IMR-90 (cell line): ENCODE measurements at regions not wholly inside any gene's neighbourhood (a gene's known extent, or its start where the extent isn't known, plus 50 kb on each side); places are given as distances from the start of the nearest gene placed in this dataset.
A peak's percentile ranks its signal among the peaks of the same experiment; 100 is the strongest.

Source experiments
- ATAC-seq: fragments of 200-7000 bp; cut with Tn5 transposase; 2 replicates; pipeline ENCODE4 v1.9.1; 2020; ENCODE audit warnings: low read depth, mild to moderate bottlenecking, moderate library complexity
- BruUV-seq: library from RNA; stranded (reverse); fragments of 400-500 nt; replicated peaks from 2 replicates; lab custom pipeline; 2021; lab: Mats Ljungman, UMichigan
- CTCF ChIA-PET: fragments of 300-600 bp; formaldehyde crosslinking; extraction: SDS; loops from one replicate; lab custom pipeline; 2021; ENCODE audit warnings: antibody characterized with exemption; lab: Yijun Ruan, JAX
- POLR2A ChIA-PET: fragments of 300-600 bp; sonication (Branson Sonifier 250); formaldehyde crosslinking; loops from one replicate; lab custom pipeline; 2022; ENCODE audit warnings: antibody characterized with exemption; ENCODE audit not compliant: unreplicated experiment; lab: Charles Lee
- DNase-seq: peaks from one replicate; pipeline ENCODE4 v3.0.0; 2013
- H2AFZ ChIP-seq: replicated peaks from 2 replicates; pipeline ENCODE3; 2013; ENCODE audit warnings: low read length, mild to moderate bottlenecking; ENCODE audit not compliant: poor library complexity
- H2AK5ac ChIP-seq: 2 replicates; pipeline ENCODE4 v1.6.1; 2013; ENCODE audit warnings: low read depth, low read length, inconsistent platforms
- H2AK9ac ChIP-seq: replicated peaks from 2 replicates; pipeline ENCODE3; 2013; ENCODE audit warnings: mild to moderate bottlenecking, low read depth, low read length, moderate library complexity; ENCODE audit not compliant: poor library complexity
- H2BK120ac ChIP-seq: 2 replicates; pipeline ENCODE4 v1.6.1; 2013; ENCODE audit warnings: low read depth, low read length, inconsistent platforms
- H2BK15ac ChIP-seq: 3 replicates; pipeline ENCODE4 v1.6.1; 2013; ENCODE audit warnings: low read depth, low read length, inconsistent platforms
- H2BK20ac ChIP-seq: 2 replicates; pipeline ENCODE4 v1.6.1; 2013; ENCODE audit warnings: low read depth, mild to moderate bottlenecking, inconsistent platforms, low read length, moderate library complexity
- H2BK5ac ChIP-seq: 2 replicates; pipeline ENCODE4 v1.6.1; 2013; ENCODE audit warnings: mild to moderate bottlenecking, low read depth, low read length, inconsistent platforms; ENCODE audit not compliant: poor library complexity, severe bottlenecking
- H3K14ac ChIP-seq: replicated peaks from 2 replicates; pipeline ENCODE4 v1.6.1; 2013; ENCODE audit warnings: low read depth, low read length, inconsistent platforms
- H3K18ac ChIP-seq: 2 replicates; pipeline ENCODE4 v1.6.1; 2013; ENCODE audit warnings: low read depth, low read length, control low read depth
- H3K23ac ChIP-seq: 2 replicates; pipeline ENCODE4 v1.6.1; 2013; ENCODE audit warnings: low read depth, low read length, inconsistent platforms
- H3K27ac ChIP-seq: 2 replicates; pipeline ENCODE4 v1.5.1; 2013; ENCODE audit warnings: mild to moderate bottlenecking, control low read depth, low read length; ENCODE audit not compliant: insufficient read depth
- H3K27me3 ChIP-seq: 2 replicates; pipeline ENCODE4 v1.6.1; 2013; ENCODE audit warnings: low read length; ENCODE audit not compliant: control insufficient read depth, insufficient read depth
- H3K36me3 ChIP-seq: 2 replicates; pipeline ENCODE4 v1.6.1; 2013; ENCODE audit warnings: low read length, mixed read lengths; ENCODE audit not compliant: control insufficient read depth, insufficient read depth
- H3K4ac ChIP-seq: 2 replicates; pipeline ENCODE4 v1.6.1; 2013; ENCODE audit warnings: low read depth, low read length, inconsistent platforms
- H3K4me1 ChIP-seq: 2 replicates; pipeline ENCODE4 v1.6.1; 2013; ENCODE audit warnings: low read length, mixed read lengths; ENCODE audit not compliant: control insufficient read depth, insufficient read depth
- H3K4me2 ChIP-seq: 2 replicates; pipeline ENCODE4 v1.6.1; 2013; ENCODE audit warnings: low read depth, mild to moderate bottlenecking, control low read depth, low read length, moderate library complexity
- H3K4me3 ChIP-seq: 2 replicates; pipeline ENCODE4 v1.5.1; 2013; ENCODE audit warnings: low read depth, mild to moderate bottlenecking, control low read depth, low read length, moderate library complexity; ENCODE audit not compliant: insufficient read depth
- H3K56ac ChIP-seq: 2 replicates; pipeline ENCODE4 v1.6.1; 2013; ENCODE audit warnings: low read length, inconsistent platforms; ENCODE audit not compliant: insufficient read depth; ENCODE audit errors: extremely low read depth
- H3K79me1 ChIP-seq, 2 experiments: 2 replicates each; pipeline ENCODE4 v1.6.1; 2013; ENCODE audit warnings: low read length in 2 of 2, inconsistent platforms in 1 of 2, low read depth in 1 of 2
- H3K9ac ChIP-seq: 2 replicates; pipeline ENCODE4 v1.6.1; 2013; ENCODE audit warnings: low read depth, low read length, control low read depth
- H3K9me1 ChIP-seq: 2 replicates; pipeline ENCODE4 v1.6.1; 2013; ENCODE audit warnings: low read length, inconsistent platforms; ENCODE audit not compliant: insufficient read depth
- H3K9me3 ChIP-seq: 2 replicates; pipeline ENCODE4 v1.6.1; 2013; ENCODE audit warnings: low read length; ENCODE audit not compliant: control insufficient read depth, insufficient read depth
- H4K20me1 ChIP-seq: 2 replicates; pipeline ENCODE4 v1.6.1; 2013; ENCODE audit warnings: low read length, inconsistent platforms; ENCODE audit not compliant: insufficient read depth
- H4K5ac ChIP-seq: 2 replicates; pipeline ENCODE4 v1.6.1; 2013; ENCODE audit warnings: mild to moderate bottlenecking, low read depth, low read length, control low read depth
- H4K8ac ChIP-seq, 2 experiments: 2 replicates each; pipeline ENCODE4 v1.6.1; 2013; ENCODE audit warnings: low read depth in 2 of 2, low read length in 2 of 2, control low read depth in 1 of 2, inconsistent platforms in 1 of 2
- H4K91ac ChIP-seq: 2 replicates; pipeline ENCODE4 v1.6.1; 2013; ENCODE audit warnings: low read depth, low read length, inconsistent platforms; ENCODE audit not compliant: insufficient read depth
- BHLHE40 ChIP-seq: fragments of 150-350 bp; IDR thresholded peaks from 2 replicates; pipeline ENCODE4 v1.6.1; 2016; ENCODE audit warnings: mild to moderate bottlenecking, low read depth, low read length
- CEBPB ChIP-seq: IDR thresholded peaks from 2 replicates; pipeline ENCODE4 v1.6.1; 2012; ENCODE audit warnings: low read depth, low read length, improper control_type of control experiment
- CHD1 ChIP-seq: IDR thresholded peaks from 2 replicates; pipeline ENCODE4 v1.6.1; 2012; ENCODE audit warnings: low read depth, low read length, improper control_type of control experiment
- CTCF ChIP-seq: conservative IDR thresholded peaks from 2 replicates; pipeline ENCODE4 v1.5.1; 2012; ENCODE audit warnings: mild to moderate bottlenecking, low read depth, low read length, improper control_type of control experiment
- ELK1 ChIP-seq: fragments of 150-350 bp; IDR thresholded peaks from 2 replicates; pipeline ENCODE4 v1.6.1; 2016; ENCODE audit warnings: low read depth, mild to moderate bottlenecking, low read length, moderate library complexity, borderline replicate concordance
- FOS ChIP-seq: fragments of 150-350 bp; IDR thresholded peaks from 2 replicates; pipeline ENCODE4 v1.6.1; 2016; ENCODE audit warnings: low read depth, low read length
- MAFK ChIP-seq: IDR thresholded peaks from 2 replicates; pipeline ENCODE4 v1.6.1; 2012; ENCODE audit warnings: low read depth, low read length, improper control_type of control experiment
- MAZ ChIP-seq: IDR thresholded peaks from 2 replicates; pipeline ENCODE4 v1.6.1; 2012; ENCODE audit warnings: low read depth, mild to moderate bottlenecking, low read length, improper control_type of control experiment, moderate library complexity, borderline replicate concordance
- MXI1 ChIP-seq: IDR thresholded peaks from 2 replicates; pipeline ENCODE4 v1.6.1; 2012; ENCODE audit warnings: low read depth, mild to moderate bottlenecking, low read length, moderate library complexity, borderline replicate concordance
- NFE2L2 ChIP-seq: fragments of 150-350 bp; IDR thresholded peaks from 2 replicates; pipeline ENCODE4 v1.6.1; 2016; ENCODE audit warnings: low read depth, mild to moderate bottlenecking, low read length
- POLR2A ChIP-seq: IDR thresholded peaks from 2 replicates; pipeline ENCODE4 v1.6.1; 2012; ENCODE audit warnings: mild to moderate bottlenecking, low read depth, low read length
- RAD21 ChIP-seq: IDR thresholded peaks from 2 replicates; pipeline ENCODE4 v1.6.1; 2012; ENCODE audit warnings: low read length, improper control_type of control experiment
- RCOR1 ChIP-seq: IDR thresholded peaks from 2 replicates; pipeline ENCODE4 v1.6.1; 2012; ENCODE audit warnings: mild to moderate bottlenecking, low read length, improper control_type of control experiment; ENCODE audit not compliant: insufficient replicate concordance
- RFX5 ChIP-seq: IDR thresholded peaks from 2 replicates; pipeline ENCODE4 v1.8.0; 2012; ENCODE audit warnings: low read depth, mild to moderate bottlenecking, low read length, moderate library complexity
- SMC3 ChIP-seq: fragments of 150-350 bp; IDR thresholded peaks from 2 replicates; pipeline ENCODE4 v1.6.1; 2016; ENCODE audit warnings: low read depth, mild to moderate bottlenecking, antibody characterized with exemption, low read length, moderate library complexity
- USF2 ChIP-seq: fragments of 150-350 bp; IDR thresholded peaks from 2 replicates; pipeline ENCODE4 v1.6.1; 2017; ENCODE audit warnings: mild to moderate bottlenecking, antibody characterized with exemption, low read length, low read depth
- dilution Hi-C: fragments of 300-500 bp; cut with HindIII; formaldehyde crosslinking; loops from one replicate; pipeline ENCODE4 v1.14.3; 2018; ENCODE audit warnings: low sequenced_read_pairs; ENCODE audit not compliant: unreplicated experiment
- in situ Hi-C: fragments of 300-500 bp; cut with MboI; formaldehyde crosslinking; loops from 3 replicates; pipeline ENCODE4 v1.14.3; 2019; ENCODE audit warnings: low sequenced_read_pairs, inconsistent platforms, mixed read lengths
- intact Hi-C: fragments of 100-400 bp; cut with micrococcal nuclease; formaldehyde crosslinking; loops from 2 replicates; pipeline ENCODE4 v1.10.0; 2022

- H3K9me1 ChIP-seq = no peaks in the 10 kb centered on the region
- H3K9ac ChIP-seq = no peak overlapping the region
- no peak overlapping the region for H3K18ac ChIP-seq
- H3K4me2 ChIP-seq = no peak overlapping the region
- no peak overlapping the region for H4K5ac ChIP-seq
- intact Hi-C loops = no loop called here
- DNase-seq (peak; percentile 15), ATAC-seq (no peak)
- CTCF ChIA-PET = interaction anchor here (0.7 kb wide), 1 partner anchor 10 kb away, joined by 3 read pairs; no protein-coding TSS in a partner anchor
- no peaks in the 10 kb centered on the region for H3K27me3 ChIP-seq
- H3K23ac ChIP-seq = no peak overlapping the region
- H3K27ac ChIP-seq = no peak overlapping the region
- no peaks in the 10 kb centered on the region for H3K9me3 ChIP-seq
- H3K79me1 ChIP-seq = no peaks in the 10 kb centered on the region
- dilution Hi-C loops = no loop called here
- no peak overlapping the region for H3K4ac ChIP-seq
- H2AK9ac ChIP-seq = no peak overlapping the region
- no peak overlapping the region for H2AFZ ChIP-seq
- H2BK120ac ChIP-seq = no peak overlapping the region
- H2BK5ac ChIP-seq = no peak overlapping the region
- no peak overlapping the region for H3K4me3 ChIP-seq
- no TSS peak for BruUV-seq
- H4K20me1 ChIP-seq = no peaks in the 10 kb centered on the region
- POLR2A ChIA-PET = no interaction called here
- no peak overlapping the region for H2BK15ac ChIP-seq
- H3K4me1 ChIP-seq = peaks cover 2% of the 10 kb centered on the region
- no peak overlapping the region for H3K56ac ChIP-seq
- no peak overlapping the region for H4K91ac ChIP-seq
- in situ Hi-C loops = no loop called here
- TF ChIP-seq CEBPB (no peak), RCOR1 (no peak), RFX5 (no peak), NFE2L2 (no peak), RAD21 (no peak), MAZ (no peak), BHLHE40 (no peak), ELK1 (no peak), SMC3 (no peak), MXI1 (no peak), POLR2A (no peak), MAFK (no peak), CHD1 (no peak), FOS (no peak), CTCF (no peak), USF2 (no peak)
- H2BK20ac ChIP-seq = no peak overlapping the region
- H4K8ac ChIP-seq = no peak overlapping the region
- no peaks in the 10 kb centered on the region for H3K36me3 ChIP-seq
- no peak overlapping the region for H3K14ac ChIP-seq
- H2AK5ac ChIP-seq = no peak overlapping the region
These were observed 951.1 kb downstream of the FAT4 start for GRCh38 chr4:126265888-126266287.
